NCI-H69 (cell line): ENCODE measurements at regions not wholly inside any gene's neighbourhood (a gene's known extent, or its start where the extent isn't known, plus 50 kb on each side); places are given as distances from the start of the nearest gene placed in this dataset.
A peak's percentile ranks its signal among the peaks of the same experiment; 100 is the strongest.
"Not testable (repeated sequence)": the region's sequence is repeated elsewhere in the genome, so short reads cannot be mapped to it uniquely, and the experiment has no call there.

Experiments used
- DNase-seq: peaks from one replicate; lab custom pipeline; 2025; lab: John Stamatoyannopoulos, UW

DNA sequence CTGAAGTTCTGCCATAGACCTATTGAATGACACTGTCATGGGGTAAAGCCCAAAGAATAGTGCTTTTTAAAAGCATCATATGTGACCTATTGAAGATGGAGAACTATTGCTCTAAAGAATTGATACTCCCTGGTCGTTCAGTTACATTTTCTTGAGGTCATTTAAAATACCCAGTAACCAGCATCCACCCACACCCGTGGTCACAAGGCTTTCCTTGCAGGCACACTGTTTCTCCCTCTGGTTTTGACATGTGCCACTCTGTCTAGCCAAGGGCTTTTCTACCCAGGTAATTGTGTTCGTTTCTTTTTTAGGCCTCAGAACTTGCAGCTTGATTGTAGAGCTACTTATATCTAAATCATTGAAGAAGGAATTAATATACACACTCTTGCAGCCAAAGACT is 68.3 kb upstream of the LYZL2 start:
- no peak for DNase-seq

DNA sequence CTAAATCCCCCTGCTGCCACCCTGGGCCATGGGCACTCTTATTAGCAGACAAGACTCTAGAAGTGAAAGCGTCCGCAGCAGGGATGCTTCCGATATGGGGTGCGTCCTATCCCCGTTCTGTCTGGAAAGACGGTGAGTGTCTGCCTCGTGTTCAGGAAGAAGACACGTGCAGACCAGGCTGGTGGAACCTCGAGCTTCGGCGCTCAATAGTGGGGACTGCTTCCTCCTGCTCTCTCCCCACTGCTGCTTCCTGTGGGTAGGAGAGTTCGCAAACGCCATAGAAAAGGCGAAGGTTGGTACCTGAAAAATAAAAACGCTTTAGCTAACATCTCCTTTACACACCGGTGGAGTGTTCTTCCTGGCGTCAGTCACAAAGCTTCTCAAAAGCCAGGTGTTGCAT is 67.7 kb upstream of the LYZL2 start:
- not testable (repeated sequence) for DNase-seq

GRCh38 chr10:30696416-30697185 is 67.0 kb upstream of the LYZL2 start:
- not testable (repeated sequence) for DNase-seq

- not testable (repeated sequence) for DNase-seq
These were observed 66.1 kb upstream of the LYZL2 start for GRCh38 chr10:30695481-30696236.

- DNase-seq: no peak
These were observed 65.1 kb upstream of the LYZL2 start for GRCh38 chr10:30694518-30695228.

- DNase-seq: no peak
These were observed 62.1 kb upstream of the LYZL2 start for GRCh38 chr10:30691639-30692015.

DNA sequence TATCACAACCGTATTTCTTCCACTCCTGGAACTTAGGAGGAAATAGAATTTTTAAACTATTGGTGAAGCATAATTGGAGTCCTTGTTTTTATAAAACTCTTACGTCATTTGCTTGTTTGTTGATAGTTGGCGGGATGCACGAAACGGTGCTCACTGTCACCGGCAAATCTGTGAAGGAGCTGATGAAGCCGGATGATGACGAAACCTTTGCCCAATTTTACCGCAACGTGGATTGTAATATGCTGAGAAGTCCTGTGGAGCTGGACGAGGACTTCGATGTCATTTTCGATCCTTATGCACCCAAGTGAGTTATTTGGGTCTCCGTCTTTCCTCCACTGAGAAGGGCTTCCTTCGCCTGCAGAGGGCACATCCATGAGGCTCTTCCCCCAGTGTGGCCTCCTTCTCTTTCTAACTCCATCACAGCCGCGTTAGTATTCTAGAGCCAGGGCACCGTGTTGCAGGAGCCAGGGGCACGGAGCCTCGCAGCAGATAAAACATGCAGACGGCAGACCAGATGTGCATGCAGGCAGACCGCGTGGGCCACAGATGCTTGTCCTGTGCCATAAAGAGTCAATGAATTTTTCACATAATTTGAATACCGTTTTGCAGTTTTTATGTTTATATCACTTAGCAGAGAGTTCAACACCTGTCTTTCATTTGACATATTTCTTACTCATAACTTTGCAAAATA is 61.5 kb upstream of the LYZL2 start:
- DNase-seq: not testable (repeated sequence)

DNA sequence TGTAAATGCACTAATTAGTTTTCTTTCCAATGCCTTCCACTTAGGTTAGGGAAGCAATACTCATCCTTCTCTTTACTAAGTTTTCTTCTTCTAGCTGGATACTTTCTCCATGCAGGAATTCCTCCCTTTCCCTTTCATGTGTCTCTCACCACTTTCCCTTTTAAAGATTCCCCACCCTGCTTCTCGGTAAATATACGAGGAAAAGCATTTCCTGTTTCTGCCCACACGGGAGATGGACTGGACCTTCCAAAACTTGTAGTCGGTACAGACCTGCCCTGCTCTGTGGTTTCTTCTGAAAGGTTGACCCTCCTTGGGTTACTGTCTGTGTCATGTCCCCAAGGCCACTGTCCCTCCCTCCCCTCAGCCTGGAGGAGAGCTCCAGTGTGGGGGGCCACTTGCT is 58.9 kb upstream of the LYZL2 start:
- DNase-seq: no peak

DNA sequence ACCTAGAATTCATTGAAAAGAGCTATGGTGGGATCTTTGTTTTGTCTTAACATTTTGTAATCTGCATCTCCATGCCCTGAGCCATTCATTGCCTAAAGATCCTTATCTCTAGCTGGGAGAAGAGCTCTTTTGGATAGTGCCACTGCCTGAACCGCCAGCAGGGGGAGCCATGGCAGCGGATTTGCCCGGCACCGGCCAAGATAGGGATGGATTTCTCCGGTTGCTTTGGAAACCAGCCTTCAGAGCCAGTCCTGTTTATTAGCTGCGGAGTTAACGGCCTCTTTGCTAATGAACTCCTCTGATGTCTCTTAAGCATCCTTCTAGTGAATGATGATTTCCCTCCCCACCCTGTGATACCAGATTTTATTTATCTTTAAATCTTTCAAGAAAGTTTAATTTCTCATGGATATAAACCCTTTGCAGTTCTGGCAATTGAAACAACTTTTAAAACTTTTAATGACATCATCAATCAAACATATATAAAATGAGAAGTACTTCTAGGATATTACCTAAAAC is 58.2 kb upstream of the LYZL2 start:
- peak; percentile 24 for DNase-seq

DNA sequence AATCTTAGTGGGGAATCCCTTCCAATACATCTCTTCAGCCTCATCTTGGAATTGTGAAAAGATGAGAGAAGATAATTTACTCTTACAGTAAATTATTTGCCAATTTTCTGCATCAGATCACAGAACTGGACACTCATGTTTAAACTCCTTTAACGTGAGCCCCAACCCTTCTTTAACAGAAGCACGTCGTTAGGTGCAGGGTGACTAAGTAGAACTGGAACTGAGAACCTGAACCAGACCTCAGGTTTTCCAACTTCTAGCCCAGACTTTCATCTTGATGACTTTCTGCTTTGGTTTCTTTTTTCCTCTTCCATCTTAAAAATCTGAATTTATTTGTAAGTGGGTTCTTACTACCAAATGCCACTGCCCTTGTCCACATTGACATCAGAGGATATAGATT is 57.2 kb upstream of the LYZL2 start:
- no peak for DNase-seq

- no peak for DNase-seq
These were observed 53.9 kb upstream of the LYZL2 start for GRCh38 chr10:30683496-30683895.

DNA sequence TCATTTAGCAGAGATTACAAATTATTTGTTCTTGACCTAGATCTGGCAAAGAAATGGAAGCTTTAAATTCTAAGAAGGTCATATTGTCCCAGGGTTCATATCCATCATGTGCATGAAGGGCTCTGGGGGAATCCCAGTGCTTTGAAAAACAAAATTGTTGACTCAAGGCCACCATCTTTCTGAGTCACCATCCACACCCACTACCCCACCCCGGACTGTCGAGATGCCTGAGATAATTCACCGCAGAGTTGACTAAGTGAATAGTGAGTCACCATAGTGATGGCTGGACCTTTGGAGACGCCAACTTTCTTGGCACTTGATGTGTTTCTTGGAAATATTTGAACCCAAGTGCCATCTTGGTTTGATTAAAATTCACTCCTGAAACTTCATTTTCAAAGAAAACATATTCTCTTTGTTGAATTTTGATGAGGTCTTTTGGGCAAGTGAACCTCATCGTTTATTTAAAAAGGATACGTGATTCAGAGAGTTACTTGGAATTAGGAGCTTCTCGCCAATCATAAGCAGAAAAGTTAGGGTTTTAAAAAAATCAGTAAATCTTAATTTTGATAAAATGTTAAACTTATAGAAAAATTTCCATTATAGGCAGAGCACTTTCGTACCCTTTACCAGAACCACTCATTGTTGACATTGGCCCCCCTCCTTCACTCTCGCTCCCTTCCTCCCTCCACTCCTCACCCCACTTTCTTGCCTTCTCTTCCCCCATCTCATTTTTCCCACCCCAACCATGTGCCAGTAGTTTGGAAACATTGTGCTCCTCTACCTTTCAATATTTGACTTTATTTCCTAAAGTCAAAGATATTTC is 53.0 kb upstream of the LYZL2 start:
- DNase-seq: not testable (repeated sequence)

DNA sequence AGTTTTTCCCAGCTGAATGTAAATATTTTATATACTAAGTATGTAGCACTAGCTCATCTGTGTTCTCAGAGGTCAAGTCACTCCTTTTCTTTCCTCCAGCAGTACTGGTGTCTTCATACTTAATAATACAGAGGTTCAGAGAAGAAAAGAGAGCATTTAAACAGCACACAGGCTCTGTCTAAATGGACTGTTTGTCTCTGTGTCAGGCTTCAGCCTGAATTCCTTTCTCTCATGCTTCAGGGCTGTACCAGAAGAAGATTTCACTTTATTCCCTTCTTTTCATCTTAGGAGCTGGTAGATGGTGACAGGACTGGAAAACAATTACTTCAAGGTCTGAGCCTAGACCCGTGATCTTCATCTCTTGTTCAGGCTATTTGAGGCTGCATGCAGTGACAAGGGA is 51.4 kb upstream of the LYZL2 start:
- no peak for DNase-seq
